WTC11 (cell line): ENCODE measurements at regions not wholly inside any gene's neighbourhood (a gene's known extent, or its start where the extent isn't known, plus 50 kb on each side); places are given as distances from the start of the nearest gene placed in this dataset.

Experiments used
- ATAC-seq: fragments of 200-7000 bp; cut with Tn5 transposase; 2 replicates; pipeline ENCODE4 v1.10.0; 2021; ENCODE audit warnings: mild to moderate bottlenecking, moderate library complexity
- CTCF ChIA-PET: fragments of 300-600 bp; sonication (Branson Sonifier 250); formaldehyde crosslinking; loops from one replicate; lab custom pipeline; 2021; ENCODE audit warnings: antibody characterized with exemption; lab: Charles Lee
- POLR2A ChIA-PET: fragments of 350-600 bp; sonication (Branson Sonifier 250); formaldehyde crosslinking; loops from one replicate; lab custom pipeline; 2021; ENCODE audit warnings: antibody characterized with exemption; lab: Charles Lee
- DNase-seq: peaks from one replicate; pipeline ENCODE4 v3.0.0; 2021; ENCODE audit warnings: low spot score
- H3K27ac Mint-ChIP-seq: 2 replicates; pipeline ENCODE4 v1.8.0; 2021; ENCODE audit warnings: mixed read lengths
- H3K27me3 Mint-ChIP-seq: 2 replicates; pipeline ENCODE4 v1.8.0; 2021; ENCODE audit warnings: low read depth, mild to moderate bottlenecking, moderate library complexity, mixed read lengths
- H3K36me3 Mint-ChIP-seq: 2 replicates; pipeline ENCODE4 v1.8.0; 2021; ENCODE audit warnings: mixed read lengths
- H3K4me1 Mint-ChIP-seq: 2 replicates; pipeline ENCODE4 v1.8.0; 2022; ENCODE audit warnings: mixed read lengths
- H3K4me3 Mint-ChIP-seq: 2 replicates; pipeline ENCODE4 v1.8.0; 2021; ENCODE audit warnings: mild to moderate bottlenecking, moderate library complexity, mixed read lengths
- H3K9me3 Mint-ChIP-seq: 2 replicates; pipeline ENCODE4 v1.8.0; 2021; ENCODE audit warnings: mixed read lengths
- ATF6 ChIP-seq: sonication (generic); formaldehyde crosslinking; IDR thresholded peaks from 2 replicates; pipeline ENCODE4 v1.8.1; 2023; ENCODE audit warnings: mild to moderate bottlenecking, missing genetic modification reagents
- CBFB ChIP-seq: sonication (generic); formaldehyde crosslinking; IDR thresholded peaks from 2 replicates; pipeline ENCODE4 v1.8.1; 2022; ENCODE audit warnings: mild to moderate bottlenecking, low read depth, missing genetic modification reagents
- CREM ChIP-seq: sonication (generic); formaldehyde crosslinking; IDR thresholded peaks from 2 replicates; pipeline ENCODE4 v1.8.1; 2022; ENCODE audit warnings: mild to moderate bottlenecking, missing genetic modification reagents, moderate library complexity
- CTCF ChIP-seq: fragments of 200-600 bp; IDR thresholded peaks from 2 replicates; pipeline ENCODE4 v1.8.0; 2022; ENCODE audit warnings: antibody characterized with exemption
- EMX1 ChIP-seq: fragments of 250-450 bp; sonication (Bioruptor Pico); IDR thresholded peaks from 2 replicates; pipeline ENCODE4 v1.8.0; 2021; ENCODE audit warnings: mild to moderate bottlenecking
- ETV6 ChIP-seq: sonication (generic); formaldehyde crosslinking; IDR thresholded peaks from 2 replicates; pipeline ENCODE4 v1.8.1; 2022; ENCODE audit warnings: mild to moderate bottlenecking, missing genetic modification reagents
- GTF2I ChIP-seq: fragments of 250-450 bp; sonication (Bioruptor Pico); conservative IDR thresholded peaks from 2 replicates; pipeline ENCODE4 v1.4.0; 2021; ENCODE audit warnings: mild to moderate bottlenecking
- KAT7 ChIP-seq: sonication (generic); formaldehyde crosslinking; IDR thresholded peaks from 2 replicates; pipeline ENCODE4 v1.8.1; 2023; ENCODE audit warnings: missing genetic modification reagents, mild to moderate bottlenecking, borderline replicate concordance
- MXD4 ChIP-seq: fragments of 250-450 bp; sonication (Bioruptor Pico); IDR thresholded peaks from 2 replicates; pipeline ENCODE4 v1.8.0; 2021; ENCODE audit warnings: mild to moderate bottlenecking, moderate library complexity, borderline replicate concordance
- NFE2L1 ChIP-seq: sonication (generic); formaldehyde crosslinking; IDR thresholded peaks from 2 replicates; pipeline ENCODE4 v1.8.1; 2023; ENCODE audit warnings: missing genetic modification reagents
- OVOL2 ChIP-seq: fragments of 250-450 bp; sonication (Bioruptor Pico); IDR thresholded peaks from 2 replicates; pipeline ENCODE4 v1.9.0; 2021; ENCODE audit warnings: mild to moderate bottlenecking, borderline replicate concordance
- SMAD3 ChIP-seq: sonication (generic); formaldehyde crosslinking; IDR thresholded peaks from 2 replicates; pipeline ENCODE4 v1.8.0; 2022; ENCODE audit warnings: missing genetic modification reagents, mild to moderate bottlenecking, borderline replicate concordance
- SMAD4 ChIP-seq: sonication (generic); formaldehyde crosslinking; IDR thresholded peaks from 2 replicates; pipeline ENCODE4 v1.8.0; 2022; ENCODE audit warnings: mild to moderate bottlenecking, missing genetic modification reagents
- SP1 ChIP-seq: sonication (generic); formaldehyde crosslinking; conservative IDR thresholded peaks from 2 replicates; pipeline ENCODE4 v1.8.1; 2022; ENCODE audit warnings: missing genetic modification reagents
- TCF7 ChIP-seq: sonication (generic); formaldehyde crosslinking; IDR thresholded peaks from 2 replicates; pipeline ENCODE4 v1.8.0; 2022; ENCODE audit warnings: mild to moderate bottlenecking, low read depth, missing genetic modification reagents, moderate library complexity
- TP53 ChIP-seq: sonication (generic); formaldehyde crosslinking; IDR thresholded peaks from 2 replicates; pipeline ENCODE4 v1.8.1; 2023; ENCODE audit warnings: mild to moderate bottlenecking, missing genetic modification reagents
- ZNF121 ChIP-seq: sonication (generic); formaldehyde crosslinking; IDR thresholded peaks from 2 replicates; pipeline ENCODE4 v1.8.0; 2023; ENCODE audit warnings: missing genetic modification reagents
- ZNF232 ChIP-seq: sonication (generic); formaldehyde crosslinking; IDR thresholded peaks from 2 replicates; pipeline ENCODE4 v1.8.0; 2022; ENCODE audit warnings: mild to moderate bottlenecking, missing genetic modification reagents
- TF ChIP-seq, protein P1 (sequence below): fragments of 250-450 bp; sonication (Bioruptor Pico); IDR thresholded peaks from 2 replicates; pipeline ENCODE4 v1.9.0; 2021; ENCODE audit warnings: mild to moderate bottlenecking
- TF ChIP-seq, protein P2 (sequence below): sonication (generic); formaldehyde crosslinking; conservative IDR thresholded peaks from 2 replicates; pipeline ENCODE4 v1.8.1; 2023; ENCODE audit warnings: mild to moderate bottlenecking, low read depth, missing genetic modification reagents, moderate library complexity
- TF ChIP-seq, protein P3 (sequence below): sonication (generic); formaldehyde crosslinking; IDR thresholded peaks from 2 replicates; pipeline ENCODE4 v1.8.1; 2022; ENCODE audit warnings: missing genetic modification reagents, borderline replicate concordance
- TF ChIP-seq, protein P4 (sequence below): fragments of 250-450 bp; sonication (Bioruptor Pico); IDR thresholded peaks from 2 replicates; pipeline ENCODE4 v1.8.0; 2021; ENCODE audit warnings: mild to moderate bottlenecking

DNA sequence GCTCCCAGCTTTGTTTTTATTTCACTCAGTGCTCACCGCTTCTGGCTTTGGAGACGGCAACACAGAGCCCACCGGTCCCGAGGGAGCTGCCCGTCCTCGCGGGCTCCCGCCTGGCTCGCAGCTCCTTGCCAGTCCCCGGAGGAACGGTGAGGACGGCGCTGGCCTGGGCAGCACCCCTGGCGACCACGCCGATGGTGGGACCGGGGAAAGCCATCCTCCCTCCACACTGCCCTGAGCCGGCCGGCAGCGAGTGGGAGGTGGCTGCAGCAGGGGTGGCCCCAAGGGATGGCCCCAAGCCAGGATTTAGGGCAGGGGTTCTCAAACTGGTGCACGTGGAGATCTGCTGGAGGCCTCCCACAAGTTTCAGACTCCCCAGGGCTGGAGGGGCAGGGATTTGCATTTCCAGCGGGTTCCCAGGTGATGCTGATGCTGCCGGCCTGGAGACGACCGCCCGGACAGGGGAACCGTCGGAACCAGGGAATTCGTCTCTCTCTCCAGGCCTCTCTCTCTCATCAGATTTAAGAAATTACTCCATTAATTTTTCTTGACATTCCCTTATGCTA is 293.2 kb upstream of the IRX4 start (continued):
- TF ChIP-seq, protein P1, sequence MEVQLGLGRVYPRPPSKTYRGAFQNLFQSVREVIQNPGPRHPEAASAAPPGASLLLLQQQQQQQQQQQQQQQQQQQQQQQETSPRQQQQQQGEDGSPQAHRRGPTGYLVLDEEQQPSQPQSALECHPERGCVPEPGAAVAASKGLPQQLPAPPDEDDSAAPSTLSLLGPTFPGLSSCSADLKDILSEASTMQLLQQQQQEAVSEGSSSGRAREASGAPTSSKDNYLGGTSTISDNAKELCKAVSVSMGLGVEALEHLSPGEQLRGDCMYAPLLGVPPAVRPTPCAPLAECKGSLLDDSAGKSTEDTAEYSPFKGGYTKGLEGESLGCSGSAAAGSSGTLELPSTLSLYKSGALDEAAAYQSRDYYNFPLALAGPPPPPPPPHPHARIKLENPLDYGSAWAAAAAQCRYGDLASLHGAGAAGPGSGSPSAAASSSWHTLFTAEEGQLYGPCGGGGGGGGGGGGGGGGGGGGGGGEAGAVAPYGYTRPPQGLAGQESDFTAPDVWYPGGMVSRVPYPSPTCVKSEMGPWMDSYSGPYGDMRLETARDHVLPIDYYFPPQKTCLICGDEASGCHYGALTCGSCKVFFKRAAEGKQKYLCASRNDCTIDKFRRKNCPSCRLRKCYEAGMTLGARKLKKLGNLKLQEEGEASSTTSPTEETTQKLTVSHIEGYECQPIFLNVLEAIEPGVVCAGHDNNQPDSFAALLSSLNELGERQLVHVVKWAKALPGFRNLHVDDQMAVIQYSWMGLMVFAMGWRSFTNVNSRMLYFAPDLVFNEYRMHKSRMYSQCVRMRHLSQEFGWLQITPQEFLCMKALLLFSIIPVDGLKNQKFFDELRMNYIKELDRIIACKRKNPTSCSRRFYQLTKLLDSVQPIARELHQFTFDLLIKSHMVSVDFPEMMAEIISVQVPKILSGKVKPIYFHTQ (CRISPR knock-in tag) = no peak
- TF ChIP-seq, protein P2, sequence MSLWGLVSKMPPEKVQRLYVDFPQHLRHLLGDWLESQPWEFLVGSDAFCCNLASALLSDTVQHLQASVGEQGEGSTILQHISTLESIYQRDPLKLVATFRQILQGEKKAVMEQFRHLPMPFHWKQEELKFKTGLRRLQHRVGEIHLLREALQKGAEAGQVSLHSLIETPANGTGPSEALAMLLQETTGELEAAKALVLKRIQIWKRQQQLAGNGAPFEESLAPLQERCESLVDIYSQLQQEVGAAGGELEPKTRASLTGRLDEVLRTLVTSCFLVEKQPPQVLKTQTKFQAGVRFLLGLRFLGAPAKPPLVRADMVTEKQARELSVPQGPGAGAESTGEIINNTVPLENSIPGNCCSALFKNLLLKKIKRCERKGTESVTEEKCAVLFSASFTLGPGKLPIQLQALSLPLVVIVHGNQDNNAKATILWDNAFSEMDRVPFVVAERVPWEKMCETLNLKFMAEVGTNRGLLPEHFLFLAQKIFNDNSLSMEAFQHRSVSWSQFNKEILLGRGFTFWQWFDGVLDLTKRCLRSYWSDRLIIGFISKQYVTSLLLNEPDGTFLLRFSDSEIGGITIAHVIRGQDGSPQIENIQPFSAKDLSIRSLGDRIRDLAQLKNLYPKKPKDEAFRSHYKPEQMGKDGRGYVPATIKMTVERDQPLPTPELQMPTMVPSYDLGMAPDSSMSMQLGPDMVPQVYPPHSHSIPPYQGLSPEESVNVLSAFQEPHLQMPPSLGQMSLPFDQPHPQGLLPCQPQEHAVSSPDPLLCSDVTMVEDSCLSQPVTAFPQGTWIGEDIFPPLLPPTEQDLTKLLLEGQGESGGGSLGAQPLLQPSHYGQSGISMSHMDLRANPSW = no peak

DNA sequence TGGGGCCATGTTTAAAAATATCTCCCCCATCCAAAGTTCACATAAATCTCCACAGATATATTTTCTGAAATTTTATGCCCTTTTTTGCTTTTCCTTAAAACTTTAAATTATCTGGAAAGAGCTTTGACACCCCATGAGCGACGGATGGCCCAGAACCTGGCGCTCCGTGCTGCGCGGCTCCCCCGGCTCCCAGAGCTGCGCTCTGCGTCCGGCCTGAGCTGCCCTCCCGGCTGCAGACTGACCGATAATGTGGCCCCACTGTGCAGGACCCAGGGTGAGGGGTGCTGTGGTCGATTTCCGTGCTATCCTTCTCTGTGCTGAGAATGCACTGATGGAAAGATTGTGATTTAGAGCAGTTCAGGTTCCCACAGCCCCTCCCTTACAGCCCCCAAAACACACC is 292.3 kb upstream of the IRX4 start:
- peaks cover 6% of the 10 kb centered on the region; the same call in 1 of the 2 replicates for H3K4me1 Mint-ChIP-seq
- TF ChIP-seq TCF7 (CRISPR knock-in tag) = no peak
- TF ChIP-seq, protein P3, sequence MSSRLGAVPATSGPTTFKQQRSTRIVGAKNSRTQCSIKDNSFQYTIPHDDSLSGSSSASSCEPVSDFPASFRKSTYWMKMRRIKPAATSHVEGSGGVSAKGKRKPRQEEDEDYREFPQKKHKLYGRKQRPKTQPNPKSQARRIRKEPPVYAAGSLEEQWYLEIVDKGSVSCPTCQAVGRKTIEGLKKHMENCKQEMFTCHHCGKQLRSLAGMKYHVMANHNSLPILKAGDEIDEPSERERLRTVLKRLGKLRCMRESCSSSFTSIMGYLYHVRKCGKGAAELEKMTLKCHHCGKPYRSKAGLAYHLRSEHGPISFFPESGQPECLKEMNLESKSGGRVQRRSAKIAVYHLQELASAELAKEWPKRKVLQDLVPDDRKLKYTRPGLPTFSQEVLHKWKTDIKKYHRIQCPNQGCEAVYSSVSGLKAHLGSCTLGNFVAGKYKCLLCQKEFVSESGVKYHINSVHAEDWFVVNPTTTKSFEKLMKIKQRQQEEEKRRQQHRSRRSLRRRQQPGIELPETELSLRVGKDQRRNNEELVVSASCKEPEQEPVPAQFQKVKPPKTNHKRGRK (CRISPR knock-in tag) = no peak
- no peak for TF ChIP-seq GTF2I (CRISPR knock-in tag)
- TF ChIP-seq TP53 (CRISPR knock-in tag) = no peak
- TF ChIP-seq ZNF121 (CRISPR knock-in tag) = no peak
- no peak for TF ChIP-seq SMAD3 (CRISPR knock-in tag)
- no peak for TF ChIP-seq ETV6 (CRISPR knock-in tag)
- TF ChIP-seq KAT7 (CRISPR knock-in tag) = no peak
- no peak for TF ChIP-seq ATF6 (CRISPR knock-in tag)
- TF ChIP-seq EMX1 (CRISPR knock-in tag) = no peak
- no peak for TF ChIP-seq SP1 (CRISPR knock-in tag)
- no peak for TF ChIP-seq OVOL2 (CRISPR knock-in tag)
- TF ChIP-seq SMAD4 = no peak
- TF ChIP-seq ZNF232 (CRISPR knock-in tag) = no peak
- TF ChIP-seq, all 79 proteins: peak for 0
- no peak overlapping the region for H3K27ac Mint-ChIP-seq
- no peaks in the 10 kb centered on the region for H3K36me3 Mint-ChIP-seq
- H3K9me3 Mint-ChIP-seq = no peaks in the 10 kb centered on the region
- H3K4me3 Mint-ChIP-seq = no peak overlapping the region
- H3K27me3 Mint-ChIP-seq = no peaks in the 10 kb centered on the region
- ATAC-seq (no peak), DNase-seq (no peak)
- POLR2A ChIA-PET = no interaction called here
- CTCF ChIA-PET = no interaction called here

DNA sequence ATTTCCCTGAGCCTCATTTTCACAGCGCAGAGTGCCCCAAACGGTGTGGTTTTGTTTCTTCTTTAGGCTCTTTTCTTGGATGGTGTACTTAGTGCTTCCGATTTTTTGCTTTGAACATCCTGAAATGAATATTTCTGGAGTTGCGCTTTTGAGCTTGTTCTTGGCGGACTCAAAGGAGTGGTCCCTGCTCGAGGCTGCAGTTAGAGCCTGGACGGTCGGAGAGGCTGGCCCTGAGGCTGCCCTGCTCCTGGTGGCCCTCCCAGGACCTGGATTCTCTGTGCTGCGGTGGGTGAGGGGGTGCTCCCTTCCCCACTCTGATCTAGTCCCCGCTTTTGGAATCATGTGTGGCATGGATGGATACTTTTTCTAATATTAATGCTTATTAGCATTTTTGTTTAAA is 291.8 kb upstream of the IRX4 start:
- ChIA-PET CTCF (no interaction called here), POLR2A (no interaction called here)
- Mint-ChIP-seq H3K27ac (no peak overlapping the region), H3K27me3 (no peaks in the 10 kb centered on the region), H3K4me1 (peaks cover 6% of the 10 kb centered on the region; the same call in 1 of the 2 replicates), H3K36me3 (no peaks in the 10 kb centered on the region), H3K9me3 (no peaks in the 10 kb centered on the region), H3K4me3 (no peak overlapping the region)
- DNase-seq (no peak), ATAC-seq (no peak)
- TF ChIP-seq MXD4 (CRISPR knock-in tag) (no peak), CBFB (CRISPR knock-in tag) (no peak), ZNF121 (CRISPR knock-in tag) (no peak), NFE2L1 (CRISPR knock-in tag) (no peak), CTCF (no peak), CREM (no peak)
- TF ChIP-seq, protein P4, sequence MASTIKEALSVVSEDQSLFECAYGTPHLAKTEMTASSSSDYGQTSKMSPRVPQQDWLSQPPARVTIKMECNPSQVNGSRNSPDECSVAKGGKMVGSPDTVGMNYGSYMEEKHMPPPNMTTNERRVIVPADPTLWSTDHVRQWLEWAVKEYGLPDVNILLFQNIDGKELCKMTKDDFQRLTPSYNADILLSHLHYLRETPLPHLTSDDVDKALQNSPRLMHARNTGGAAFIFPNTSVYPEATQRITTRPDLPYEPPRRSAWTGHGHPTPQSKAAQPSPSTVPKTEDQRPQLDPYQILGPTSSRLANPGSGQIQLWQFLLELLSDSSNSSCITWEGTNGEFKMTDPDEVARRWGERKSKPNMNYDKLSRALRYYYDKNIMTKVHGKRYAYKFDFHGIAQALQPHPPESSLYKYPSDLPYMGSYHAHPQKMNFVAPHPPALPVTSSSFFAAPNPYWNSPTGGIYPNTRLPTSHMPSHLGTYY = no peak
